ENCODE measurements at regions not wholly inside any gene's neighbourhood (a gene's known extent, or its start where the extent isn't known, plus 50 kb on each side); places are given as distances from the start of the nearest gene placed in this dataset.
"Not testable (repeated sequence)": the region's sequence is repeated elsewhere in the genome, so short reads cannot be mapped to it uniquely, and the experiment has no call there.

DNA sequence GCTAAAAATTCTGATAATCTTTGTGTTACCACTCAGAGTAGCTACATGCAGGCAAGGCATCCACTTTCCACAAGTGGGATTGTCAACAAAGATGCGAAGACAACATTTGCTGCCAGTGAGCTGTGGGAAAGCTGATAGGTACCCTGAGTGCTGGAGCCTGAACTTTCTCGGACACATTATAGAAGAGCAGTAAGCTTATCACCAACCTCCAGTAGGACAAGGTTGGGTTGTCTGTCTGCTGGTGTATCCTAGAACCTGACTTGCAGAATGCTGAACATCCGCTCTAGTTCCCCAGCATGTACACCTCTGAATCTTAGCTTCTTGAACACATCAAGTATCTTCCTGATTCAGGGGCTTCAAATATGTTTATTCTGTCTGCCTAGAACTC is 103.8 kb upstream of the PPM1H start:
- DNase-seq, result no peak

DNA sequence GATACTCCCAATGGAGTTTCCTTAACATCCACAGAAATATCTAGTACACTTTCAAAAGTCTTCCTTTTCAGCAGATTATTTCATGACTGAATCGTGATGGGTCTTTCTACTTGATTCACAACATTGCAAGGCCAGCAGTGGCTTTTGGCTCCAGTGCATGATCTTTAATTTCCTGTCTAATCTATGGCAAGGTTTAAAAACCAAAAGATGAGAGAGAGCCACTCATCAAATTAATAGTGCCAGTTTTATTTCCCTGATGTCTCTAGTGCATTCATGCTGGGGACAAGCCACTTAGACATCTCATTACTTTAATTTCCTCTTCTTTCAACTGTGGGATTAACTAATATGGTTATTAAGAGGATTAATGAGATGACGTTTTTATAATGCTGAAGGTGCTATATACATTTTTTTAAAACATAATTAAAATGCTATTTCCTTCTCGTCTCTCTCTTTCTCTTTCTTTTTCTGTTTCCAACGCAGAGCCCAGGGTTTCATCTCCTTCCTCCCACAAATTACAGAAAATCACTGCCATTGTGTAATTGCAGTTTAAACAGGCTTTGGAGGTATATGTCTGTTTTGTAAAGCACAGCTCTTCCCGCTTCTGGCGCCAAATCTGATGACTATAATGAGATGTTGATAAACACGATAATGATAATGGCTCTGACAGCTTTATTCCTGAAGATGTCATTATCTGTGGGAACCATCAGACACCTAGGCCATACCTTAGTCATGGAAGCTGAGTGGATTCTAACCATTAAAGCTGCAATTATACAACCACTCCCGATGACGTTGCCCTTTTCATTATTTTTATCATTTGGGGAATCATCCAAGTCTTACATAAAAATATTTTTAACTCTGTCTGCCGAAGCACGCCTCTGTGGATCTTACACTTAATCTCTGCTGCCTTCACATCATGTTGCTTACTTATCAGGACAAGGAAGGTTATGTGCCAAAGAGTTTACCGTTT is 103.1 kb upstream of the PPM1H start:
- no peak for DNase-seq

DNA sequence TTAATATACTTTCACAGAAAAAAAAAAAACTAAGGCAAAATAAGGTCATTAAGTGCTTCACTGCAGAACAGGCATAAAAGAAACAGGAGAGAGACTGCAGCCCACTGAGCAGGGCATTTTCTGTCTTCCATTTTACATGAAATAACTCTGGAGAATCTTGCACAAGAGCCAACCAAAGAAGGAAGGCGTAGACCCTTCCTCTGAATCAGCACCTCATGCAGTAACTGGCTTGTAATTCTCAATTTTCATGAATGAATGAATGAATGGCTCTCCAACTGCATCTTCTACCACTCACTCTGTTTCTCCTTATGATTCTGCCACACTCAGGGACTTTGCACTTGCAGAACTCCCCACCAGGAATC is 102.0 kb upstream of the PPM1H start:
- no peak for DNase-seq

DNA sequence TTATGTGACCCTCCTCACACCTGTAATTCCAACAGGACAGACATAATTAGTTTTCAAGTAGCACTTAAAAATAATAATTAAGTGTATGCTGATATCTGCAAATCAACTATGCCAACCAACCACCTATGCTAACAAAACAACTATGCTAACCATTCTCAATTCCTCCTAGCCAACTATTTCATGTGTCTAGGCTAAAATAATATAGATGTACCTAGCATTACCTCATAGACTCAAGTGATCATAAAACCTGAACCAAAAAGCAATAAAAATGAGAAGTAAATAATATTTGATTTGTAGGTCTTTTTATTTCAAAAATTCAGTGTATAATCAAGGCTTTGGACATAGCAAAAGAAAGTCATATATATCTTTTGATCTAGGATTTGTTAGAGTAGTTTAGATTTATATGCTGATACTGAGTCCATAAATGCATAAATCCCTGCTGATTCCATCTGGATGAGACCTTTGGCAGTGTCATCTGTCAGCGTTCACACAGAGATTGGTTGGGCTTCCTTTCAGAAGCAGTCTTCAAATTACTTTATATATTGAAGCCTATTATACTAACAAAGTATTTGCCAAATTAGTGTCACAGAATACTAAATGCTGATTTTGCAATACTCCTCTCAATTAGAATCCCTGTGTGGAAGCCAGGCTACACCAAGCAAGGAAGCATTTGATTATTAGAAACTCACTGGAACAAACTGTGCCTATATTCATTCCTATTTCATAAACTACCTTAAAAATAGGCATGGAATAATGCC is 101.4 kb upstream of the PPM1H start:
- no peak for DNase-seq

DNA sequence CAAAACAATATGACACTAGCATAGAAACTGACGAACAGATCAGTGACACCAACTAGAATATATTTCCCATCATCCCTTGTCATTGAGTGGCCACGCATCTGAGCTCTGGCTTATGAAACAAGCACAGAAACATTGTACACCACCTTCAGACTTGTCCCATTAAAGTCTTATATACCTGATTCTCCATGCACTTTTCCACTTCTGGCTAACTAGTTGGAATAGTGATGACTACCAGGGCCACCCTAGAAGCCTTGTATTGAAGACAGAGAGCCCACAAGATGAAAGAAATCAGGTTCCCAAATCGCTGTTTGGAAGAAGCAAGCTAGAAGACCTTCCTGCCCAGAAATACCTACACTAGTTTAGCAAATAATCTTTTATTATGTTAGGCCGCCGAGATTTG is 99.7 kb upstream of the PPM1H start:
- no peak for DNase-seq

DNA sequence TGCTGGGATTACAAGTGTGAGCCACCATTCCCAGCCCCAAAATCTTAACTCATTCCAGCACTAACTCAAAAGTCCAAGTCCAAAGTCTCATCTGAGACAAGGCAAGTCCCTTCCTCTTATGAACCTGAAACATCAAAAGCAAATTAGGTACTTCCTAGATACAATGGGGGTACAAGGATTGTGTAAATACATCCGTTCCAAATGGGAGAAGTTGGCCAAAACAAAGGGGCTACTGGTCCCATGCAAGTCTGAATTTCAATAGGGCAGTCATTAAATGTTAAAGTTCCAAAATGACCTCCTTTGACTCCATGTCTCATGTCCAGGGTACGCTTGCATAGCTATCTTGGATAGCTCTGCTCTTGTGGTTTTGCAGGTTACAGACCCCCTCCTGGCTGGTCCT is 94.7 kb upstream of the PPM1H start:
- DNase-seq, result no peak

DNA sequence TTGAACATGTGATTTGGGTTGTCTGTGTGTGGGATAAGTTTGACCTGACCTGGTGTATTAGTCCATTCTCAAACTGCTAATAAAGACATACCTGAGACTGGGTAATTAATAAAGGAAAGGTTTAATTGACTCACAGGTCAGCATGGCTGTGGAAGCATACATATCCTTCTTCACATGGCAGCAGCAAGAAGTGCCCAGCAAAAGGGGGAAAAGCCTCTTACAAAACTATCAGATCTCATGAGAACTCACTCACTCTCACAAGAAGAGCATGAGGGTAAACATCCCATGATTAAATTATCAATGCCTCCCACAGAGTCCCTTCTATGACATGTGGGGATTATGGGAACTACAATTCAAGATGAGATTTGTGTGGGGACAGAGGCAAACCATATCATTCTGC is 94.0 kb upstream of the PPM1H start:
- no peak for DNase-seq

DNA sequence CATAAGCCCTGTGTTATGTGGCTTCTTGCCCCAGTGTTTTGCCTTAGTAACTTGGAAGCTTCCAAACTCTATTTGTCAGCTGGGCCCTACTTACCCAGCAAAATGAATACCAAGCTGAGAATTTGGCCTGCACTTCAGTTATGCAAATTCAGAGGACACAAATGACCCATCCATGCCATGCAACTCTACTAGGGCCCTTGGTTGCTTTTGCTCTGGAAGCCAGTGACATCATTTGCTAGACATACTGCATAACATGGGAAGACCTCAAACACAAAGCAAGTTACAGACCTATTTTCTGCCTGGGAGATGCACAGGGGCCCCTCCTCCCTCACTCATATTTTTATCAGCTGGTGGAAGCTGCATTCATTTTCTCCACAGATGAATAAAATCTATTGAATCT is 90.2 kb upstream of the PPM1H start:
- no peak for DNase-seq

DNA sequence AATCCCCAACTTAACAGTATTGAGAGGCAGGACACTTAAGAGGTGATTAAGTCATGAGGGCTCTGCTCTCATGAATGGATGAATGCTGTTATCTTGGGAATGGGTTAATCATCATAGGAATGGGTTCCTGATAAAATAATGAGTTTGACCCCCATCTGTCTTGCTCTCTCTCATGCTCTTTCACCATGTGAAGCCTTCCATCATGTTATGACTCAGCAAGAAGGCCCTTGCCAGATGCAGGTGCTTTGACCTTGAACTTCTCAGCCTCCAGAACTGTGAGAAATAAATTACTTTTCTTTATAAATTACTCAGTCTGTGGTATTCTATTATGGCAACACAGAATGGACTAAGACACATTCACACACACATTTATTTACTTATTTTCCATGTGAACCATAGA is 89.0 kb upstream of the PPM1H start:
- no peak for DNase-seq

DNA sequence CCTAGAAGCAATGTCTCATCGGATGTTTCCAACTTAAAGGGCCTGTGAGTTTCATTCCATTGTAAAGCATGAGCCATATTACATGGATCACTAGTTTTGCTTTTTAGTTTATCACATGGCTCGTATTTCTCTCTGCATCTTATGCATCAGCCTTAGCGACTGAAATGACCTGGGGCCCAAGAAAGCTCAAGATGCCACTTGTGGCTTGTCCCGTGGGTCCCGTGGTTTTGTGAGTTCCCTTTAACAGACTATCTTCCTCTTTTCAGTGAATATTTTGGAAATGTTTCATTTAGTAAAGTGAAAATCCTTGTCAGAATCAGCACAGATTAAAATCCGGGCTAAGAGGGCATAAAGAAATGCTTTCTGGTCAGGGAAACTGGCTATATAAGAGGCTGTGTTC is 86.2 kb upstream of the PPM1H start:
- DNase-seq, result no peak

DNA sequence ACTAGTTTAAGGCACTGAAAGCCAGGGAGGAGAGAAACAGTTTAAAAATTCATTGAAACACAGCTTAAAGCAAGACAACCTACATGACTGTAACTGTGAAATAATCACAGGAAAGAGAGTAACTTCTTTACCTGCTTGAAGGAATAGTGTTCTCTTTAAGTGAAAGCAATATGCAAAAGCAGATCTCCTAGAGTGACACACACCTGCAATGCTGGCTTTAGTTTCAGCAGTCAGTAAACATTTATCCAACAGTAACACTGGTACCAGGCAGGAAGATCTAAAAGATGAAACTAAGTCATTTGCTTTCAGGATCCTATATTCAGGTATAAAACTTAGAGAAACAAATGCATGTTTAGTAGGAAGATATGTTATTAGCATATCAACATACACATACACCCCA is 85.3 kb upstream of the PPM1H start:
- DNase-seq, result no peak

DNA sequence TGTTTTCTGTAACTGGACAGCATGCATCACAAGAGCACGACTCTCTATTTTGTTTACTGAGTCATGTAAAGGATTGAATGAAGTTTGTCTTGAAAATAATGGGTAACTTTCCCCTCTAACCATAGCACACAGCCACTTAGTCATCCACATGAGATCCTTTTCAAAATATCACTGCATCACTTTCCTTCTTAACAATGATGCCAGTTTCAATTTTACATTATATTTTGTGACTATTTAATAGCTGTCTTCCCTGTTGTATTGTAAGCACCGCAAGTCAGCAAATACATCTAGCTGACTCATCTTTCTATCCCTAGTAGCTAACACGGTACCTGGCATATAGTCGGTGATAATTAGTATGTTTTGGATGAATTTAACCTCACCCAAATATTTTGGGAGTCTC is 83.3 kb upstream of the PPM1H start:
- DNase-seq, result no peak

DNA sequence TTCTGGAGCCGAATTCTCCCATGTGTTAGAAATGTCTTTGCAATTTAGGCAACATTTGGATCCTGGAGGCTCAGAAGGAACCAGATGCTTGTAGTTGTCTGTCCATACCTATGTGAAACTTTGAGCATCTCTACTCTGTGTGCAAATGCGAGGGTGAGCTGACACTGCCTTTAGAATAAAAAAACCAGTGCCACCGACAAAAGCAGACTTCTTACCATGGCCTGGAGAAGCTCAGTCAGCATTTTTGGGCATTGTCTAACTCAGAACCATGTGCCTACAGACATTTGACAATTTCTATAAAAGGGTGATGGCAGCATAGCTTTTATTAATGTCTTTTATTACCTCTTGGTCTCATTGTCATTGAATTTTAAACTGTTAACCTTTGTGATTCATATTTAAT is 78.4 kb upstream of the PPM1H start:
- DNase-seq, result no peak

DNA sequence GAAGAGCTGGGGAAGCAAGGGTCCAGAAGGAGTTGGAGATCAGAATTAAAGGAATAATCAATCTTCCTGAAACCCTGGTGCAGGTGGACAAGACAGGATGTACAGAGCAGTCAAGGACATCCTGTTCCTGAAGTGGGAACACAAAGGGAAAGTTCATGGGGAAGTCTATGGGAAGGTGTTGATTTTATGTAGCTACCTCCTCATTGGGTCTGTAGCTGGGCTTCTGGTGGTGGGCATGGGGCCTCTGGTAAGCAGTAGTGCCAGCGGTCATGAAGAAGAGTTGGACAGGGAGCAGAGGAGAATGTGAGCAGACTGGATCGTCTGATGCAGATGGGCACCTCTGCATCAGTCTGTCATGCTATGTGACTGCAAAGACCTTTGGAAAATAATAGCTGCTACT is 75.7 kb upstream of the PPM1H start:
- no peak for DNase-seq

DNA sequence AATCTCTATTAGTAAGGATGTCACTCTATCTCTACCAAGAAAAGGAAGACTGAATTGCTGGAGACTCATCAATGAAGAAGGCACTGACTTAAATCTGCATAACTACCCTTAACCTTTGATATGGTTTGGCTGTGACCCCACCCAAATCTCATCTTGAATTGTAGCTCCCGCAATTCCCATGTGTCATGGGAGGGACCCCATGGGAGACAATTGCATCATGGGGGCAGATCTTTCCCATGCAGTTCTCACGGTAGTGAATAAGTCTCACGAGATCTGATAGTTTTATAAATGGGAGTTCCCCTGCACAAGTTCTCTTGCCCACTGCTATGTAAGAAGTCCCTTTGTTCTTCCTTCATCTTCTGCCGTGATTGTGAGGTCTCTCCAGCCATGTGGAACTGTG is 73.4 kb upstream of the PPM1H start:
- DNase-seq, result no peak

DNA sequence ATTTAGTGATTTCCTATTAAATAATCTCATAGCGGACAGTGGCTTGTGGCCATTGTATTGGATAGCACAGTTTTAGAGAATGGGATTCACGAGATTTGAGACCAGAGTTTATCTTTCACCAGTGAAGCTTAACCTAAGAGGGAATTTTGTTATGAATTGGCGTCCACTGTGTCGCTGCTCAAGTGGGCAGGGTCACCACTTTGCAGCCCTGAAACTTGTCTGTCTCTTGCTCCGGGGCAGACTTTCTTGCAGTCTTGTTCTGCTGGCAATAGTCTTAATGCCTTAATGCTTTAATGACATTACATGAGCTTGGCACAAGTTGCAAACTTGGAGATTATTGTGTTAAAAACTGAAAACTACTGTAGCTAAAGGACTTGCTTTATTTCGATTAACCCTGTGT is 72.8 kb upstream of the PPM1H start:
- DNase-seq, result no peak

DNA sequence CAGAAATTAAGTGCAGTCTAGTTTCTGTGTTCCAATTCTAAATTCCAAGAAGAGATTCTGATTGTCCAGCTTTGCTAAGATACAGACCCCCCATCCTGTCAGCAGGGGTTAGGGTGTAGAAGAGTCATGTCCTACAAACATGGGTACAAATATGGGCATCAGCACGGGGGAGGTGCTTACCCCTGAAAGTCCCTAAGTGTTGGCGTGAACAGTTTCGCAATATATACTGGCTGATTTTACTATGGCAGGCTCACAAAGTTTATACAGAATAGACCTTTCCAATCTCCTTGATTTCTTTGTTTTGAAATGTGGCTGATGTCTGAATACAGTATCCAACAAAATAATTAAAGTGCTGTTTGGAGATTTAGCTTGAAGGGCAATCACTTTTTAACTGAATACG is 71.6 kb upstream of the PPM1H start:
- no peak for DNase-seq

DNA sequence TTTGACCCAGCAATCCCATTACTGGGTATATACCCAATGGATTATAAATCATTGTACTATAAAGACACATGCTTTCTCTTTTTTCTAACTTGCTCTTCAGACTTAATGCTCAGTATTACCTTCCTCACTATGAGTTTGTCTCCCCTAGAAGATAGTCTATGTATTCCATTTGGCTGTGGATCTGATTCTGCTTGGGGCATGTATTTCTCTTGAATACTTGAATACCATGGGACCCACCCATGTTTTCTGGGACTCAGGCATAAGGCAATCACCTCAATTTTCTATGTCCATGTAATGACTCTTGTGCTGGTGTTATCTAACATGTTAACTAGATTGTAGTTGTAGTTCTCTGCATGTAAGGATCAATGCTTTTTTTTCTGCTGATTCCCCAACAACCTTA is 70.4 kb upstream of the PPM1H start:
- DNase-seq, result no peak

DNA sequence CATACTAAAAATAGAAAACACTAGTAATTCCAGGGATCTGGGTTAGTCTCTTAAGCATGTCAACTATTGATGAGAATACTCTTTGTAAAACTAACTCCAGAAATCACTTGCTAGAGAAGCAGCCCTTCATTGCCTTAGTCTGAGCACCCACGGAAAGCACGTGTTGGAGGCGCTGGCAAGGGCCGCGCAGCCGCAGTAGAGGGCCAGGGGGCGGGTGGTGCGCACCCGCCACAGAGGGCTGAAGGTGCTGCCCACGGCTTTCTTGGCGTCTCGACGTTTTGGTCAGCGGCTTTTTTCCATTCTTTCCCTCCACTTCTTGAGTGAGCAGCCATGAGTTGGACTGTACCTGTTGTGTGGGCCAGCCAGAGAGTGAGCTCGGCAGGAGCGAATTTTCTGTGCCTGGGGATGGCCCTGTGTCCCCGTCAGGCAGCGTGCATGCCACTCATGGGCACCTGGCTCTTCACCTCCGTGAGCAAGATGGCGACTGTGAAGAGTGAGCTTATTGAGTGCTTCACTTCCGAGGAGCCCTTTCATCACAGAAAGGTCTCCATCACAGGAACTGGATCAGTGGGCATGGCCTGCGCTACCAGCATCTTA is 68.4 kb upstream of the PPM1H start:
- no peak for DNase-seq

DNA sequence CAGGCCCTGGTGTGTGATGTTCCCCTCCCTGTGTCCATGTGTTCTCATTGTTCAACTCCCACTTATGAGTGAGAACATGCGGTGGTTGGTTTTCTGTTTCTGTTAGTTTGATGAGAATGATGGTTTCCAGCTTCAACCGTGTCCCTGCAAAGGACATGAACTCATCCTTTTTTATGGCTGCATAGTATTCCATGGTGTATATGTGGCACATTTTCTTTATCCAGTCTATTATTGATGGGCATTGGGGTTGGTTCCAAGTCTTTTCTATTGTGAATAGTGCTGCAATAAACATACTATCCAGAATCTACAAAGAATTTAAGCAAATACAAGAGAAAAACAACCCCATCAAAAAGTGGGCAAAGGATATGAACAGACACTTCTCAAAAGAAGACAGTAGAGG is 67.1 kb upstream of the PPM1H start:
- DNase-seq, result not testable (repeated sequence)

DNA sequence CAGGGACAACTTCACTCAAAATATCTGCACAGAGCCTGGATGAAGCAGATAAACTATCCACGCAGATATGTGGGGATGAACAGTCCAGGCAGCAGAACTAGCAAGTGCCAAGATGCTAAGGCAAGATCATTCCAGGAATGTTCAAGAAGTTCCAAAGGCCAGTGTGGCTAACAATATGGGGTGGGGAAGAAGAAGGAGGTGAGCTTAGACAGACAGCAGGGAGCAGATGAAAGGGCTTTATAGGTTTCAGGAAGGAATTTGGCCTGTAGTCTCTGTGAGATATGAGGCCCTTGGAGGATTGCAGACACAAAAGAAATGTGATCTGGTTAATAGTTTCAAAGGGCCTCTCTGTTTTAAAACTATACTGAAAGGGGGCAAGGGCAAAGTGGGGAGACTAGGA is 63.5 kb upstream of the PPM1H start:
- no peak for DNase-seq

DNA sequence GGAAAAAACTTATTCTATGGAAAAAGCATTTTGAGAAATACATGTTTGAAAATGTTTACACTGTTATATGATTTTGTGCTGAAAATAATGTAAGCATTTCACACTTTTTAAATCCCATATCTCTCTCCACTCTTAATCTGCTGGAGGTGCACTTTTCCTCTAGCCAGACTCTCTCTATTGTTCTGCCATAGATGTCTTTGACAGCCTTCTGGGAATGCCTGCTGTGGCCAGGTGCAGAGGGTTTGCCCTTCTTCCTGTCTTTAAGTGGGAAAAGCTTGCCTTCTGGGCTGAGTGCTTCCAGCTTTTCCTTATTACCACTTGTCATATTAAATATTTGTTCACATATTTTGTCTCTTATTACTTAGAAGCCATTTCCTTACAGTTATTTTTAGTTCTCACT is 60.1 kb upstream of the PPM1H start:
- DNase-seq, result no peak

DNA sequence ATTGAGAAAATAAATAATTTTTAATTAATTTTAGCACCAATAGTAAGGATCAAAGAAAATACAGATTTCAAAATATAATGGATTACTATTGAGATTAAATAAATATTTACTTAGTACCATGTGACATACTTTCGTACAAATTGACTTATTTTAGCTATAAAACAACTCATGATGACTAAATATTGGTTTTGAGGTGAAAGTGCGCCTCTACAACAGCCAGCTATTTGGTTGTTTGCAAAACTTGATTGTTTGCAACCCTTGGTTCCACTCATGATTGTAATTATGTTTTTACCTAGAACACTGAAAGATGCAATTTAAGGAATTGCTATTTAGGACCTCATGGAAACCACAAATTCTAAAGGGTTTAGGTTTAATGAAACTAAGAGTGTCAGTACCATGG is 51.9 kb upstream of the PPM1H start:
- no peak for DNase-seq
